NOMO-1 (cell line): ENCODE measurements at regions not wholly inside any gene's neighbourhood (a gene's known extent, or its start where the extent isn't known, plus 50 kb on each side); places are given as distances from the start of the nearest gene placed in this dataset.

Experiments
- DNase-seq, 2 experiments: peaks; one replicate each; lab custom pipeline; 2025; ENCODE audit not compliant: unreplicated experiment in 2 of 2; lab: John Stamatoyannopoulos, UW

DNA sequence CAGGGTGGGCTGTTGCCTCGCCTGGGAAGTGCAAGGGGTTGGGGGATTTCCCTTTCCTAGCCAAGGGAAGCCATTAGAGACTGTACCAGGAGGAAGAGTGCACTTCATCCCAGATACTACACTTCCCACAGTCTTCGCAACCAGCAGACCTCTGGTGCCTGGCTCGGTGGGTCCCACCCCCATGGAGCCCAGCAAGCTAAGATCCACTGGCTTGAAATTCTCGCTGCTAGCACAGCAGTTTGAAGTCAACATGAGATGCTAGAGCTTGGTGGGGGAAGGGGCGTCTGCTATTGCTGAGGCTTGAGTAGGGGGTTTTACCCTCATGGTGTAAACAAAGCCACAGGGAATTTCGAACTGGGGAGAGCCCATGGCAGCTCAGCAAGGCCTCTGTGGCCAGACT lies 586.4 kb downstream of the HTR1A start:
- no peak for DNase-seq

GRCh38 chr5:63374085-63374484 lies 588.2 kb downstream of the HTR1A start:
- no peak for DNase-seq

GRCh38 chr5:63351164-63351563 lies 611.1 kb downstream of the HTR1A start:
- DNase-seq = no peak

GRCh38 chr5:63346451-63346850 lies 615.8 kb downstream of the HTR1A start:
- no peak for DNase-seq

- DNase-seq = no peak
Measured at GRCh38 chr5:63341442-63341841, 620.8 kb downstream of the HTR1A start.

- DNase-seq = no peak
Measured at GRCh38 chr5:63323926-63324325, 638.3 kb downstream of the HTR1A start.

GRCh38 chr5:63314551-63314950 lies 647.7 kb downstream of the HTR1A start:
- DNase-seq = no peak

- DNase-seq = no peak
Measured at GRCh38 chr5:63310644-63311043, 651.6 kb downstream of the HTR1A start.

DNA sequence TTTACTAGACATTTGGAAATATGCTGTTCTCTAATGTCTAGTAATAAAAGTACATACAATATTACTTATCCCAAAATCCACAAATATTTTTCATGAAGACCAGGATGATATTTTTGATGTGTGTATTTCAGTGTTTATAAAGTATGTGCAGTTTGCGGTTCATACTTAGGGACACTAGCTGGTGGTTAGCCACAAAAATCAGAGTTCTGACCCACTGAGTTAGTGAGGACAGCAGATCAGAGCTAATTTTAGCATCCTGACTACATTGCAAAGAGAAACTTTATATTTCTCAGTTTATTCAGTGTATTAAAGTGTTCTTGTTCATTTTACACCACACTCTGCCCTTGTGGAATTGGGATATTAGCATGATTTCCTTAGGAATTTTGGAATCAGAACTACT lies 655.3 kb downstream of the HTR1A start:
- DNase-seq = no peak

DNA sequence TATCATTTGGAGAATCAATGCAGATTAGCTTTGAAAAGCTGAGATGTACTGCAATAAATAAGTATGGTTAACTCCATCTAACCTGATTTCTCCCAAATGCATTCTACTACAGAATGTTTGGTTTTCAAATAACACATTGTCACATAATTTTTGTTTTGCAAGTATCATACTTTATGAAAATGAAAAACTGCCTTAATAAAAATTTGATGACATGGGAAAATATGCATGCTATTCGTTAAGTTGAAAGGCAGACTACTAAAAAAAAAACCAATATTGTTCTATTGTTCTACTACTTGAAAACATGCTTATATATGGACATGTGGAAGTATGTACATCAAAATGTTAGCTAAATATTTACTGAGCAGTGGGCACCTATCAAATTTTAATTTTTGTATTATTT lies 668.9 kb downstream of the HTR1A start:
- DNase-seq = no peak

- DNase-seq = no peak
Measured at GRCh38 chr5:63286724-63287123, 675.5 kb downstream of the HTR1A start.

- no peak for DNase-seq
Measured at GRCh38 chr5:63263411-63263810, 684.8 kb downstream of the LRRC70 start.

DNA sequence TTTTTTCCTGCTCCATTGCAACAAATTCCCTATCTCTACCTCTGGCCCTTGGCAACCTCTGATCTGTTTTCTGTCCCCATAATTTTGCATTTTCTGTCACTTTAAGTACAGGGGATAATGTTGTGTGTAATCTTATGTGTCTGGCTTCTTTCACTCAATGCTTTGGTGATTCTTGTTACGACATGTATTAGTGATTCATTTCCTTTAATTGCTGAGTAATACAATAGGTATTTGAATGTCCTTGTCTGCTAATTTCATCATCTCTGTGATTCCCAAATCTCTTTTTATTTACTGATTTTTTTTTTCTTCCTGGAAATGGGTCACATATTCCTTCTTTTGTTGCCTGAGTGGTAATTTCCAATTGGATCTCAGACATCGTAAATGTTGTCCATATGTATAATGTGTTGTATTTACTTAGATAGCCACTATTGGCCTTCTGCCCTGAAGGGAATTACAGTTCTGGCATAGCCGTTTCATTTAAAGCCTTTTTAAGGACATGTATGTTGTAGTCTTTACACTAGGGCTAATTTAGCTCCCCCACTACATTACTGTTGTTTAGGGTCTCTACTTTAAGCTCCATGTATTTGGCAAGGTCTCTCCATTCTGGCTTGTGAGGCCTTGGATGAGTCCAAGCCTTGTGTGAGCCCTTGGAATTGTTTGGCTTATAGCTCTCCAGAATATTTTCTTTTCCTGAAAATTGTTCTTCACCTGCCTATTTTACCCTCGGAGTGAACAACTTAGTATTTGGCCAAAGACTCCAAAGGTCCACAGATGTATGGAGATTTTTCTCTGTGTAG lies 683.8 kb downstream of the LRRC70 start:
- no peak for DNase-seq

GRCh38 chr5:63261695-63262094 lies 683.1 kb downstream of the LRRC70 start:
- DNase-seq = no peak

- no peak for DNase-seq
Measured at GRCh38 chr5:63255594-63255993, 677.0 kb downstream of the LRRC70 start.

- no peak for DNase-seq
Measured at GRCh38 chr5:63250939-63251338, 672.3 kb downstream of the LRRC70 start.

- no peak for DNase-seq
Measured at GRCh38 chr5:63249960-63250359, 671.3 kb downstream of the LRRC70 start.

- no peak for DNase-seq
Measured at GRCh38 chr5:63247651-63248050, 669.0 kb downstream of the LRRC70 start.

DNA sequence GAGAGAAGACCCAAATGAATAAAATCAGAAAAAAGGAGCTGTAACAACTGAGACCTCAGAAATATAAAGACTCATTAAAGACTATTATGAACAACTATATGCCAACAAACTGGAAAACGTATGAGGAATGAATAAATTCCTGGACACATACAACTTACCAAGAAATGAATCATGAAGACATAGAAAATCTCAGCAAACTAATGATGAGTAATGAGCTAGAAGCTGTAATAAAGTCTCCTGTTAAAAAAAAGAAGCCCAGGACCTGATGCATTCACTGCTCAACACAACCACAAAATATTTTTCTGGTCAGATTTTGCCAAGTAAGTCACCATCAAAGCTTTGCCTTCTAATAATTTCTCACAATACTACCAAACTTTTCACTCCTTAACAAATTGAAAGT lies 666.7 kb downstream of the LRRC70 start:
- DNase-seq = no peak

- no peak for DNase-seq
Measured at GRCh38 chr5:63240063-63240755, 661.6 kb downstream of the LRRC70 start.

DNA sequence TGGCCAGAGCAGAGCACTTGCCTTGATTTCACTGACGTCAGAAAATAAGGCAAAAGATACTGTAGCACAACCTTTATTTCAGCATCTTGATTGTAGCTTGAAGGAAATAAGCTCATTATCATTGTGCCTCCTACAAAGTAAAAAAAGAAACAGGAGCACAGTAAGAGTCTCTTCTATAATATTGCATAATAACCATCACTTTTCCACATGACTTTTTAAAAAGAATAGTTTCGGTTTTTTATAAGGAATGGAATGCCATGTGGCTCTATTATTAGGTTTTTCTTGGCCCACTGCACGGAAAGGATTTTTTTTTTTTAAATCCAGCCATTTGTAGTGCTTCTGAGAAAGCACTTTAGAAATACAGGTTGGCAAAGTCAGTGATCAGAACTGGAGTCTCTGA lies 655.3 kb downstream of the LRRC70 start:
- no peak for DNase-seq

DNA sequence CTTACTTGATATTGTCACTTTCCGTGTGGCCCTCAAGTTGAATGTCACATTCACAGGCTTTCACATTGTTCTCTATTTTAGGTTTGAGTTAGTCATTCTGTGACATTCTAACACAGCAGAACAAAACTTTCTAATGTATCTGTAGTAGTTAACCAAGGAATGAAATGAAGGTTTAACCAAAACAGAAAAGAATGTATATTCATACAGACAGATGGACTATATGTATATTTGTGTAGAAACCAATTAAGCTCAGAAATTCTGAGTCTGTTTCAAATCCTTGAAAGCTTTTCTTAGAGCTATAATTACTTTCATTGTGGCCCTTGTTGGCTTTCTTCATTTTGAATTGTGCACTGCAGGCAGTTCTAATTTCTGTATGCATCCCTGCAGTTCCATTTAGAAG lies 654.7 kb downstream of the LRRC70 start:
- DNase-seq = no peak
